ENCODE measurements at regions not wholly inside any gene's neighbourhood (a gene's known extent, or its start where the extent isn't known, plus 50 kb on each side); places are given as distances from the start of the nearest gene placed in this dataset.

- no peaks in the 10 kb centered on the region for H3K9me3 ChIP-seq
- no peaks in the 10 kb centered on the region for H3K27me3 ChIP-seq (replicated peaks; ENCODE audit: insufficient read depth)
- intact Hi-C loops (cut with DNase I), result no loop called here
- no peak overlapping the region for H3K4me3 ChIP-seq
- TF ChIP-seq CTCF (IDR thresholded peaks at IDR 0.05), result no peak
- no peak for TF ChIP-seq POLR2A (IDR thresholded peaks at IDR 0.05)
- no peak for TF ChIP-seq POLR2AphosphoS5 (IDR thresholded peaks at IDR 0.05)
- 70% methylated on average over 6 of the region's 6 CpGs for WGBS
- no peaks in the 10 kb centered on the region for H3K36me3 ChIP-seq
- DNase-seq (ENCODE audit: low spot score), result no peak
- H3K4me1 ChIP-seq (replicated peaks), result no peaks in the 10 kb centered on the region
- H3K27ac ChIP-seq, result no peak overlapping the region
These were observed 137.2 kb upstream of the TAF11L2 start for GRCh38 chr5:17360879-17361278.

- Histone ChIP-seq H3K27ac (no peak overlapping the region), H3K9me3 (no peaks in the 10 kb centered on the region), H3K4me3 (no peak overlapping the region), H3K36me3 (no peaks in the 10 kb centered on the region), H3K4me1 (replicated peaks) (no peaks in the 10 kb centered on the region), H3K27me3 (replicated peaks; ENCODE audit: insufficient read depth) (no peaks in the 10 kb centered on the region)
- intact Hi-C loops (cut with DNase I), result no loop called here
- no peak for TF ChIP-seq CTCF (IDR thresholded peaks at IDR 0.05)
- TF ChIP-seq POLR2AphosphoS5 (IDR thresholded peaks at IDR 0.05), result no peak
- TF ChIP-seq POLR2A (IDR thresholded peaks at IDR 0.05), result no peak
- DNase-seq (ENCODE audit: low spot score), result no peak
- WGBS, result 38% methylated on average over 4 of the region's 4 CpGs
These were observed 136.7 kb upstream of the TAF11L2 start for GRCh38 chr5:17361331-17361730.

GRCh38 chr5:17364987-17365810 lies 132.8 kb upstream of the TAF11L2 start:
- WGBS, result 60% methylated on average over 4 of the region's 4 CpGs
- no peaks in the 10 kb centered on the region for H3K4me1 ChIP-seq (replicated peaks)
- no peak overlapping the region for H3K27ac ChIP-seq
- H3K9me3 ChIP-seq, result no peaks in the 10 kb centered on the region
- no peaks in the 10 kb centered on the region for H3K36me3 ChIP-seq
- DNase-seq (ENCODE audit: low spot score), result no peak
- no peaks in the 10 kb centered on the region for H3K27me3 ChIP-seq (replicated peaks; ENCODE audit: insufficient read depth)
- intact Hi-C loops (cut with DNase I), result no loop called here
- no peak overlapping the region for H3K4me3 ChIP-seq
- TF ChIP-seq POLR2AphosphoS5 (IDR thresholded peaks at IDR 0.05) (no peak), POLR2A (IDR thresholded peaks at IDR 0.05) (no peak), CTCF (IDR thresholded peaks at IDR 0.05) (no peak)

DNA sequence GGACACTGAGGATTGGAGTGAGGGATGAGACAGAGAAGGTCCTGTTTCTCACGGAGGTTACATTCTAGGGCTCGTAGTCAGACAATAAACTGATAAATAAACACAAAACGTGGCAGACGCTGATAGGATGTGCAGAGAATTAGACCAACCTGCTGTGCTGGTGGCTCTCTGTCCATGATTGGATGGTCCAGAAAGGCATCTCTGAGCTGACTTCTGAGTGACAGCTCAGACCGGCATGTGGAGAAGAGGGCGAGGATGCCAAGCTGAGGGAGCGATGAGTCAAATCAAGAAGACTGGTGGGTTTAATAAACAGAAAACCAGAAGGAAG lies 132.3 kb upstream of the TAF11L2 start:
- H3K9me3 ChIP-seq, result no peaks in the 10 kb centered on the region
- H3K4me1 ChIP-seq (replicated peaks), result no peaks in the 10 kb centered on the region
- TF ChIP-seq CTCF (IDR thresholded peaks at IDR 0.05) (no peak), POLR2AphosphoS5 (IDR thresholded peaks at IDR 0.05) (no peak), POLR2A (IDR thresholded peaks at IDR 0.05) (no peak)
- no peaks in the 10 kb centered on the region for H3K36me3 ChIP-seq
- no peak overlapping the region for H3K4me3 ChIP-seq
- 62% methylated on average over 7 of the region's 7 CpGs for WGBS
- DNase-seq (ENCODE audit: low spot score), result no peak
- intact Hi-C loops (cut with DNase I), result no loop called here
- no peaks in the 10 kb centered on the region for H3K27me3 ChIP-seq (replicated peaks; ENCODE audit: insufficient read depth)
- no peak overlapping the region for H3K27ac ChIP-seq

DNA sequence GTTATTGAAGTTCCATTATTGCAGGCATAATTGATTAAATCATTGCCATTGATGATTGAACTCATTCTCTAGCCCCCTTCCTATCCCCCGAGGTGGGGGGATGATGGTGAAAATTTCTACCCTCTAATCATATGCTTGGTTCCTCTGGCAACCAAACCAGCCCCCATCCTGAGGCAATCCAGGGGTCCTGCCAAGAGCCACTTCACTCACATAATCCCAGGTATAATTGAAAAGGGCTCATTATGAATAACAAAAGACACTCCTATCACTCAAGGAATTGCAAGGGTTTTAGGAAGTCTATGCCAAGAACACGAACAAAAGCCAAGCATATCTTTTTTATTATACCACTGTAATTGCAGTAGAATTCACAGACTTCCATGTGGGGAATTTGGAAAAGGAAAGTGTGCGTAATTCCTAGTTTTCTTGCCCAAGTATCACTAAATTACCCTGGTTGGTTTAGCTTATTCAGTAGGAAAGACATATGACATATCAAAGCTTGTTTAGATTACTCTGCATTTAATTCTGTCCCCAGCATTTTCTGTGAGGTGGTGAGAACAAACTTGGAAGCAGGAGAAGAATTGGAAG lies 130.7 kb upstream of the TAF11L2 start:
- no peak for DNase-seq (ENCODE audit: low spot score)
- Histone ChIP-seq H3K4me3 (no peak overlapping the region), H3K27me3 (replicated peaks; ENCODE audit: insufficient read depth) (no peaks in the 10 kb centered on the region), H3K27ac (no peak overlapping the region), H3K9me3 (no peaks in the 10 kb centered on the region), H3K36me3 (no peaks in the 10 kb centered on the region), H3K4me1 (replicated peaks) (no peaks in the 10 kb centered on the region)
- intact Hi-C loops (cut with DNase I), result no loop called here
- 52% methylated on average over 3 of the region's 3 CpGs for WGBS
- TF ChIP-seq POLR2A (IDR thresholded peaks at IDR 0.05), result no peak
- no peak for TF ChIP-seq CTCF (IDR thresholded peaks at IDR 0.05)
- TF ChIP-seq POLR2AphosphoS5 (IDR thresholded peaks at IDR 0.05), result no peak

Data from prostate gland (tissue), 2 donors.